NCI-H1694 (cell line): ENCODE measurements at regions not wholly inside any gene's neighbourhood (a gene's known extent, or its start where the extent isn't known, plus 50 kb on each side); places are given as distances from the start of the nearest gene placed in this dataset.
"Not testable (repeated sequence)": the region's sequence is repeated elsewhere in the genome, so short reads cannot be mapped to it uniquely, and the experiment has no call there.

Experiments
- DNase-seq: peaks from one replicate; lab custom pipeline; 2025; lab: John Stamatoyannopoulos, UW

GRCh38 chr4:79266136-79266535, 59.7 kb downstream of the NAA11 start:
- DNase-seq, result peak; percentile 3

- DNase-seq, result no peak
Measured at GRCh38 chr4:79259242-79259641, 66.6 kb downstream of the NAA11 start.

GRCh38 chr4:79258614-79259176, 67.2 kb downstream of the NAA11 start:
- DNase-seq, result no peak

GRCh38 chr4:79257953-79258613, 67.8 kb downstream of the NAA11 start:
- no peak for DNase-seq

- DNase-seq, result no peak
Measured at GRCh38 chr4:79255793-79256192, 70.1 kb downstream of the NAA11 start.

- DNase-seq, result no peak
Measured at GRCh38 chr4:79253924-79254323, 71.9 kb downstream of the NAA11 start.

GRCh38 chr4:79253168-79253567, 72.7 kb downstream of the NAA11 start:
- no peak for DNase-seq

GRCh38 chr4:79250887-79251286, 75.0 kb downstream of the NAA11 start:
- DNase-seq, result no peak

- DNase-seq, result no peak
Measured at GRCh38 chr4:79249881-79250503, 75.9 kb downstream of the NAA11 start.

GRCh38 chr4:79248610-79249009, 77.3 kb downstream of the NAA11 start:
- no peak for DNase-seq

GRCh38 chr4:79247695-79248394, 78.0 kb downstream of the NAA11 start:
- DNase-seq, result no peak

GRCh38 chr4:79245200-79245940, 80.5 kb downstream of the NAA11 start:
- DNase-seq, result not testable (repeated sequence)

- DNase-seq, result no peak
Measured at GRCh38 chr4:79241846-79242245, 84.0 kb downstream of the NAA11 start.

- DNase-seq, result no peak
Measured at GRCh38 chr4:79237851-79238250, 88.0 kb downstream of the NAA11 start.

- DNase-seq, result no peak
Measured at GRCh38 chr4:79236785-79237184, 89.1 kb downstream of the NAA11 start.

- no peak for DNase-seq
Measured at GRCh38 chr4:79235095-79235494, 90.8 kb downstream of the NAA11 start.

- DNase-seq, result no peak
Measured at GRCh38 chr4:79233820-79234219, 92.0 kb downstream of the NAA11 start.

GRCh38 chr4:79232540-79232939, 93.3 kb downstream of the NAA11 start:
- DNase-seq, result no peak

GRCh38 chr4:79227860-79228259, 98.0 kb downstream of the NAA11 start:
- DNase-seq, result no peak

- no peak for DNase-seq
Measured at GRCh38 chr4:79225360-79225759, 100.5 kb downstream of the NAA11 start.

- DNase-seq, result no peak
Measured at GRCh38 chr4:79224777-79225104, 101.1 kb downstream of the NAA11 start.

GRCh38 chr4:79223993-79224776, 101.7 kb downstream of the NAA11 start:
- no peak for DNase-seq
